ENCODE measurements at regions not wholly inside any gene's neighbourhood (a gene's known extent, or its start where the extent isn't known, plus 50 kb on each side); places are given as distances from the start of the nearest gene placed in this dataset.

GRCh38 chr9:124182741-124183140 is 75.0 kb upstream of the NEK6 start:
- TF ChIP-seq REST (IDR thresholded peaks at IDR 0.05; ENCODE audit: low read depth, low read length), result no peak
- TF ChIP-seq NFIC (IDR thresholded peaks at IDR 0.05; ENCODE audit: borderline replicate concordance), result no peak
- TF ChIP-seq, protein P1, sequence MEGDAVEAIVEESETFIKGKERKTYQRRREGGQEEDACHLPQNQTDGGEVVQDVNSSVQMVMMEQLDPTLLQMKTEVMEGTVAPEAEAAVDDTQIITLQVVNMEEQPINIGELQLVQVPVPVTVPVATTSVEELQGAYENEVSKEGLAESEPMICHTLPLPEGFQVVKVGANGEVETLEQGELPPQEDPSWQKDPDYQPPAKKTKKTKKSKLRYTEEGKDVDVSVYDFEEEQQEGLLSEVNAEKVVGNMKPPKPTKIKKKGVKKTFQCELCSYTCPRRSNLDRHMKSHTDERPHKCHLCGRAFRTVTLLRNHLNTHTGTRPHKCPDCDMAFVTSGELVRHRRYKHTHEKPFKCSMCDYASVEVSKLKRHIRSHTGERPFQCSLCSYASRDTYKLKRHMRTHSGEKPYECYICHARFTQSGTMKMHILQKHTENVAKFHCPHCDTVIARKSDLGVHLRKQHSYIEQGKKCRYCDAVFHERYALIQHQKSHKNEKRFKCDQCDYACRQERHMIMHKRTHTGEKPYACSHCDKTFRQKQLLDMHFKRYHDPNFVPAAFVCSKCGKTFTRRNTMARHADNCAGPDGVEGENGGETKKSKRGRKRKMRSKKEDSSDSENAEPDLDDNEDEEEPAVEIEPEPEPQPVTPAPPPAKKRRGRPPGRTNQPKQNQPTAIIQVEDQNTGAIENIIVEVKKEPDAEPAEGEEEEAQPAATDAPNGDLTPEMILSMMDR (IDR thresholded peaks at IDR 0.05), result no peak
- TF ChIP-seq SIN3A (IDR thresholded peaks at IDR 0.05; ENCODE audit: borderline replicate concordance, low read depth, low read length), result no peak
- no peak for TF ChIP-seq FOXJ3 (CRISPR knock-in tag; IDR thresholded peaks at IDR 0.05)
- no peak for TF ChIP-seq ELF1 (IDR thresholded peaks at IDR 0.05)
- no peak for TF ChIP-seq RFX5 (IDR thresholded peaks at IDR 0.05; ENCODE audit: low read length)
- no peak for TF ChIP-seq TAF1 (IDR thresholded peaks at IDR 0.05; ENCODE audit: borderline replicate concordance, low read depth, low read length)
- no peak for TF ChIP-seq GABPA (IDR thresholded peaks at IDR 0.05; ENCODE audit: low read depth)
- TF ChIP-seq MEF2A (IDR thresholded peaks at IDR 0.05; ENCODE audit: borderline replicate concordance, low read depth), result no peak
- TF ChIP-seq NRF1 (IDR thresholded peaks at IDR 0.05; ENCODE audit: low read depth, low read length), result no peak
- no peak for TF ChIP-seq EZH2phosphoT487 (IDR thresholded peaks at IDR 0.05; ENCODE audit: borderline replicate concordance, low read depth)
